ENCODE measurements at regions not wholly inside any gene's neighbourhood (a gene's known extent, or its start where the extent isn't known, plus 50 kb on each side); places are given as distances from the start of the nearest gene placed in this dataset.

DNA sequence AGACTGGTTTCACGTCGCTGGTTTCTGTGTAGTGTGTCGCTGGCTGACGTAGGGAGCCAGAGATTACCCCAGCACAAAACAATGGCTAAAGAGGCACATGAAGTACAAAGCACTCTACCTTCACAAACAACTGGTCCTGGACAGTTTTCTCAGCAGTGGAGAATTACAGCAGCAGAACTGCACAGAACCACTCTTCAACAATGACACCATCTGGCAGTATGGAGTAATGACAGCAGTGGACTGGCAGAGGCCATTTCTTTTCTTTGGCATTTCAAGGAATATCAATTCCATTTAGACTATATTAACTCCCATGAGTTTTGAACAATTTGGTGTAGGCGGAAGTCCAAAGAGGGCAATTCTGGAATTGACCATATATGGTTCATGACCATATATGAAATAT, 1074.1 kb downstream of the AACS start:
- peak; percentile 26 to 29 for DNase-seq

DNA sequence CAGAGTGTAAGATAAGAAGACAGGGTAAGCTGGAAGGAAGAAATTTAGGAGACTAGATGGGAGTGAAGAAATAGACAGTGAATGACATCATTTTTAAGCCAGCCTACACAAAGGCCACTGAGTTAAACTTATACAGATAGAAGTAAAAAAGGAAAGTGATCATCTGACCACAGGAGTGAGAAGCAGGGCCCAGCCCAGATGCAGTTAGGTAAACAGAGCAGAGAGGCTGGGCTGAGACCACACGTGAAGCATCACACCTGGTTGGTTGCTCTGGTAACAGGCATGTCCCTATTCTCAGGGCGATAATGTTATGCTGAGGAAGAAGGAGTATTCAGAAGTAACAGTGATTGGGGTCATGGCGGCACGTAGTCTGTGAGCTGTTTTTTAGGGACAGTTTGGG, 1079.4 kb downstream of the AACS start:
- DNase-seq = no peak

DNA sequence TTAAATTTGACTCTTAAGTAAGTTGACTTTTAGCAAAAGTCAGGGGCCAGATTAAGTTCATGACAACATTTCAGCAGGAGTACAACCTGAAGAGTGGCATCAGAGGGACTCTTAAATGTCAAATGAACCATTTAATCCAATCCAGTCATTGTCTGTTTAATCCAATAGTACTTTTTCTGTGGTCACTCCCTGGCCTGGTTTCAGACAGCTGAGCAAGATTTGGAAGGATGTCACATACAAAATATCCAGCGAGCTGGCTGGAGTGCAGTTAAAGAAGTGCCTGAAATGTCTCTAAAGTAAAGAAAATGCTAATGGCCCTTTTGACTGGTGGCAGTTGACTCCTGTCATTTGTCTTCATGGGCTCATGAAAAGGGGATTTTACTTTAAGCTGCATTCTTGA, 1082.1 kb downstream of the AACS start:
- no peak for DNase-seq

DNA sequence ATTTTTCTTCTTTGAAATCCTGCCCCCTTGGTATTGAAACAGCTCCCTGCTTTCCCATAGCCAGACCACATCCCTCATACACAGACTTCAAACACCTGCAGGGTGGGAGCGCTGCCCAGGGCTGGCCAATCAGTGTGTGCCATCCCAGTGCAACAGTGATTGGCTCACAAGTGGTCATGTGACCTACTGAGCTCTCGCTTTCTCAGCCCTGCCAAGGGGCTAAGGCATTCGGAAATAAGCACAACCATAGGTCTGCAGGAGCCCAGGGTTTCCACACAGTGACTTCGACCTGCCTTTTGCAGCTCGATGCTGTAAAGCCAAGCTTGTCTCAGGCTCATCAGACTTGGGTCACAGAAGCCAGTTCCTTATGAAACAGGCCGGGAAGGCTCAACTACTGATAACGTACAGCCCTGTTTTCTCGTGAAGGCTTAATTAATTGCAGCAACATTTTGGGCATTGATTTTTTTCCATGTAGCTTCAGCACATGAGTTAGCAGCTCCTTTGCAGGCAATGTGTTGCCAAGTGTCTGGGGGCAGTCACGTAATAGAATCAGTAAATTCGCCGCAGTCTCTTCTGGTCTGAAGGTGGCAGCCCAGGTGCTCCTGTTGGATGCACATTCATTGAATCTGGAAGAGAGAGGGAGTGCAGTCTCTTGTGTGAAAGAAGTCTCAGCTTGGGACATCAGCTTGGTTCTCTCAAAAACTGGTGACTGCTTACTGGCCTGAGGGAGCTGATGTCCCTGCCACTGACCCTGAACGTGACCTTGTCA, 1091.8 kb downstream of the AACS start:
- DNase-seq = no peak

DNA sequence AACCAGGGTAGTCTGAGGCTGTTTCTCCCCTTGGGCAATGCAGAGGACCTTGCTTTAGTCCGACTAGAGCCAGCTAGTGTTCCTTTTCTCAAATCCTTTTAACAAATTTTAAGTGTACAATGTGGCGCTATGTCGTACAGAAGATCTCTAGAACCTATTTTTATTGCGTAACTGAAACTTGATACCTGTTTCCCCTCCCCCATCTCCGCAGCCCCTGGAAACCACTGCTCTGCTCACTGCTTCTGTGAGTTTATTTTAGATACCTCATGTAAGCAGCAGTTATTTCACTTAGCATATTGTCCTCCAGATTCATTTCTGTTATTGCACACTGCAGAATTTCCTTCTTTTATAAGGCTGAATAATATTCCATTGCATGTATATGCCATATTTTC, 1092.3 kb downstream of the AACS start:
- no peak for DNase-seq

- DNase-seq = no peak
Measured at GRCh38 chr12:126159139-126159538, 1093.9 kb downstream of the AACS start.

- no peak for DNase-seq
Measured at GRCh38 chr12:126160912-126161311, 1095.7 kb downstream of the AACS start.

- no peak for DNase-seq
Measured at GRCh38 chr12:126163984-126164383, 1098.7 kb downstream of the AACS start.

DNA sequence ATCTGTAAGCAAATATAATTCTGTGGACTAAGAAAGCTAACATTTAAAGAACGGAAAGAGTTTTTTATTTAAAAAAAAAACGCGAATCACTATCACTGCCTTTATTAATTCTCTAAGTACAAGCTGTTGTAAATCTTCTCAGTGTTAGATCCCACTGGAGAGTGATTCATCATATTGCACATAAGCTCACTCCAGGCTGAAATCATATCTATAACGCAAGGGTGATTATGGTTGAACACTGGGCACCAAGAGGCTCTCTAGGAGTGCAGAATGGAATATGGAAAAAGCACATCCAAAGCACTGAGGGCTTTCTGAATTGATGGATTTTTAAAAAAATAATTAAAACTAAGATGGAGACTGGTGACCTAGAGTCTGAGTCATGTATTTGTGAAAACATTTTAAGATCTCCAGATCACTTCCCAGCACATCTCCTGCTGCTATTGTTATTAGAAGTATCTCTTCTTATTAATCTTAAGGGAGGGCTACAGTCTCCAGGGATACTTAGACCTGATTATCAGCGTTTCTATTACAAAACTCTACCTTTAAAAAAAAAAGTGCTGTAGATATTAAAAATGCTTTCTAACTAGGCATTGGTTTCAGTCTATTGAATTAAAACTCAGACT, 1106.8 kb downstream of the AACS start:
- DNase-seq = no peak

GRCh38 chr12:126182619-126183236, 1117.5 kb downstream of the AACS start:
- DNase-seq = no peak

GRCh38 chr12:126185025-126185424, 1119.8 kb downstream of the AACS start:
- DNase-seq = no peak

- DNase-seq = no peak
Measured at GRCh38 chr12:126189856-126190255, 1124.6 kb downstream of the AACS start.

- DNase-seq = no peak
Measured at GRCh38 chr12:126191031-126191891, 1126.0 kb downstream of the AACS start.

DNA sequence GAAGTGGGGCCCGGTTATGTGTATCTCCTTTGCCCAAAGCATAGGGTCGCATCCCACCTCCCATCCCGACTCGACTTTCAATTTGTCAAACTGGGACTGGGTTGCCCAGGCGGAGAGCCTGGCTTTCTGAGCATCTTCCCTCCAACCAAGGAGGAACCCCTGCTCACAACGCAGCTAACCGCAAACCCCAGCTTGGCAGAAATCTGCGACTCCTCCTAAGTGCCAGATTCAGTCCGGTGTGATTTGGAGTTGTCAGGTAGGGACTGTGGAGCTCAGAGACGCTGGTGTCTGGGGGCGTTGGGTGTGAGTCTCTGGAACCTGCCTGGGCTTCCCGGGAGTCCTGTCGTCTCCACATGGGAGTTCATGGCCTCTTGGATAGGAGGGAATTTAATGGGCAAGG, 1126.7 kb downstream of the AACS start:
- no peak for DNase-seq

- DNase-seq = no peak
Measured at GRCh38 chr12:126193190-126193589, 1128.0 kb downstream of the AACS start.

DNA sequence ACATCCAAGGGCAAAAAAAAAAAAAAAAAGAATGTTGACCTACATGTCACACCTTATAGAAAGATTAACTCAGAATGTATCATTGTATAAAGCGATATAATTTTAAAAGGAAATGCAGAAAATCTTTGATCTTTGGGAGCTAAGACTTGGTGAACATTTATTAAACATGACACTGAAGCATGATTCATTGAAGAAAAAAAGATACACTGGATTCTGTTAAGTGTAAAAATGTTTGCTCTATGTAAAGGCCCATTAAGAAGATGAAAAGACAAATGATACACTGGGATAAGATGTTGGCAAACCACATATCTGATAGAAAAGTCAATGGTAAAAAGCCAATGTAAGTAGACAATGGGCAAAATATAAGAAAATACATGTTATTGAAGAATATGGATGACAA, 1131.0 kb downstream of the AACS start:
- DNase-seq = no peak

GRCh38 chr12:126198516-126198915, 1133.3 kb downstream of the AACS start:
- DNase-seq = no peak

DNA sequence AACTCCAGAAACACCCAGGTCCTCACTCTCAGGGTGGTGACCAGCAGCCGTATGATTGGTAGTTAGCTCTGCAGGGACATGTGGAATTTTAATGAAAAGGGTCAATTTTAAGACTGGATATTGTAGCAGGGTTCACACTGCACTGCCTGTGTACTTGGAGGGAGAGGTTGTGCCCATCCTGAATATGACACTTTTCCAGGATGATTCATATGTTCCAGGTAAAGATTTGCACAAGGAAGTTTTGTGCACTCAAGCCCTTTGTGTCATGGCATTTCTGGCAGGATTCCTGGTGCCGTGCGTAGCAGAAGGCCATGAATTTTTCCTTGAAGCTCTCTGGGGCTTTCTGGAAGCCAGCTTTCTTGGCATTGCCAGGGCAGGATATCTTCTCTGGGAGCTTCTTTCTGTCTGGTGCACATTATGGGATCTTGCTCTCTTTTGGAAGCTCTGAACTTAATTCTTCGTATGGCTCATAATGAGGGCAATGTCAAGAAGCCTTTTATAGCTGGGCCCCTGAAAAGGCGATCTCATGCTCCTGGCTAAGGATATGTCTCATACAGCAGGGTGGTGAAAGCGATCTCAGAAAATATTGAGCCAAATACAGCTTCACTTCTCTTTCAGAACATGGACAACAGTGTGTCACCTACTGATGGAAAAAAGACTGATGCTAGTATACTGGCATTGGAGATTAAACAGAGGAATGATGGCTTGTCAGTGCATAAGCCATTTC, 1133.9 kb downstream of the AACS start:
- no peak for DNase-seq

- no peak for DNase-seq
Measured at GRCh38 chr12:126201981-126202537, 1136.8 kb downstream of the AACS start.

DNA sequence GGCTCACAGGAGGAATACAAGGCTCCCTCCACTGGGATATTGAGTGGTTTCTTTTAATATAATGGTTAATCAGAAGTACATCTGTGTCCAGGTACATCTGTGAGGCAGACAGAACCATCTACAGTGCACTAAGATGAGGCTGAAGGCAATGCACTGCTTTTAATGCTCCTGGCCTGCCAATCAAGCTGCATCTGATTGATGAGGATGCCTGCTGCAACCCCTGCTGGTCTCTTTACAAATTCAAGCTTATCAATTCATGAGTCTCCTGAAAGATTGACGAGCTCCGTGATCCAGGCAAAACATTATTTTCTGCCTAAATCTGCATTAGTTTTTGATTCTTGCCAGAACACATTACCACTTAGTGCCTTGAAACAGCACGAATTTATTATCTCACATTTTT, 1139.1 kb downstream of the AACS start:
- no peak for DNase-seq

- no peak for DNase-seq
Measured at GRCh38 chr12:126210026-126210425, 1144.8 kb downstream of the AACS start.

GRCh38 chr12:126210448-126210847, 1145.2 kb downstream of the AACS start:
- DNase-seq = no peak

Data from Kasumi-1 (cell line).